Endodermal cell (in vitro differentiated cells): ENCODE measurements at regions not wholly inside any gene's neighbourhood (a gene's known extent, or its start where the extent isn't known, plus 50 kb on each side); places are given as distances from the start of the nearest gene placed in this dataset.

Experiments used
- DNase-seq: peaks from one replicate; pipeline ENCODE4 v3.0.0-alpha.2; 2017
- H3K27ac ChIP-seq: 2 replicates; pipeline ENCODE4 v1.5.1; 2013; ENCODE audit warnings: mild to moderate bottlenecking, low read depth, low read length, moderate library complexity
- H3K27me3 ChIP-seq: 2 replicates; pipeline ENCODE4 v1.6.1; 2013; ENCODE audit warnings: mild to moderate bottlenecking, low read length, moderate library complexity; ENCODE audit not compliant: insufficient read depth, control insufficient read depth, poor library complexity, severe bottlenecking
- H3K36me3 ChIP-seq: 2 replicates; pipeline ENCODE4 v1.7.0; 2013; ENCODE audit warnings: mild to moderate bottlenecking, low read length, moderate library complexity; ENCODE audit not compliant: control insufficient read depth, insufficient read depth
- H3K4me1 ChIP-seq: one replicate; pipeline ENCODE4 v1.7.0; 2013; ENCODE audit warnings: low read length; ENCODE audit not compliant: control insufficient read depth, insufficient read depth
- H3K4me3 ChIP-seq: 2 replicates; pipeline ENCODE4 v1.5.1; 2013; ENCODE audit warnings: mild to moderate bottlenecking, low read length, moderate library complexity
- H3K9ac ChIP-seq: 2 replicates; pipeline ENCODE4 v1.6.1; 2013; ENCODE audit warnings: mild to moderate bottlenecking, low read length, moderate library complexity; ENCODE audit not compliant: poor library complexity, severe bottlenecking; ENCODE audit errors: extremely low read depth
- H3K9me3 ChIP-seq: 2 replicates; pipeline ENCODE4 v1.6.1; 2013; ENCODE audit warnings: mild to moderate bottlenecking, low read length, moderate library complexity; ENCODE audit not compliant: control insufficient read depth
- H3K27ac Mint-ChIP-seq: 2 replicates; pipeline ENCODE4 v1.8.0; 2020; ENCODE audit warnings: mixed read lengths
- H3K27me3 Mint-ChIP-seq: 2 replicates; pipeline ENCODE4 v1.8.0; 2021; ENCODE audit warnings: mild to moderate bottlenecking, mixed read lengths; ENCODE audit not compliant: insufficient read depth
- H3K36me3 Mint-ChIP-seq: 2 replicates; pipeline ENCODE4 v1.8.0; 2020; ENCODE audit warnings: low read depth, mixed read lengths
- H3K4me1 Mint-ChIP-seq: 2 replicates; pipeline ENCODE4 v1.8.0; 2020; ENCODE audit warnings: mixed read lengths
- H3K4me3 Mint-ChIP-seq: 2 replicates; pipeline ENCODE4 v1.8.0; 2020; ENCODE audit warnings: mild to moderate bottlenecking, moderate library complexity, mixed read lengths
- H3K9me3 Mint-ChIP-seq: 2 replicates; pipeline ENCODE4 v1.8.0; 2020; ENCODE audit warnings: mild to moderate bottlenecking, mixed read lengths
- CTCF ChIP-seq: fragments of 200-600 bp; sonication (generic); conservative IDR thresholded peaks from 2 replicates; pipeline ENCODE4 v1.5.0; 2021; ENCODE audit warnings: antibody characterized with exemption, mild to moderate bottlenecking
- WGBS, 2 experiments: methylation state at CpG; one replicate each; pipeline versions ENCODE4 v1.1.5 to v1.1.7; 2013; ENCODE audit warnings: missing lambda C conversion rate in 2 of 2, mixed read lengths in 1 of 2; ENCODE audit not compliant: insufficient coverage in 1 of 2, insufficient read length in 1 of 2; 5-methylcytosine and 5-hydroxymethylcytosine counted together

- Mint-ChIP-seq H3K36me3 (peaks cover 8% of the 10 kb centered on the region), H3K27ac (peak overlapping the region; percentile 23), H3K4me3 (no peak overlapping the region), H3K9me3 (no peaks in the 10 kb centered on the region), H3K27me3 (no peaks in the 10 kb centered on the region), H3K4me1 (peaks cover 4% of the 10 kb centered on the region)
- TF ChIP-seq CTCF = no peak
- Histone ChIP-seq H3K27ac (peak overlapping the region; percentile 44), H3K9ac (no peak overlapping the region), H3K27me3 (no peaks in the 10 kb centered on the region), H3K36me3 (no peaks in the 10 kb centered on the region), H3K4me1 (peaks cover 15% of the 10 kb centered on the region), H3K9me3 (no peaks in the 10 kb centered on the region), H3K4me3 (no peak overlapping the region)
- DNase-seq = no peak
- WGBS, 2 experiments = 89 to 98% methylated on average over 5 to 9 of the region's 9 CpGs
These were observed 53.4 kb upstream of the STXBP1 start for GRCh38 chr9:127558581-127559246.

GRCh38 chr9:127559247-127559680 lies 52.8 kb upstream of the STXBP1 start:
- Mint-ChIP-seq H3K4me3 (no peak overlapping the region), H3K36me3 (peaks cover 8% of the 10 kb centered on the region), H3K27ac (no peak overlapping the region), H3K9me3 (no peaks in the 10 kb centered on the region), H3K4me1 (peaks cover 4% of the 10 kb centered on the region), H3K27me3 (no peaks in the 10 kb centered on the region)
- Histone ChIP-seq H3K36me3 (no peaks in the 10 kb centered on the region), H3K27ac (no peak overlapping the region), H3K9ac (no peak overlapping the region), H3K9me3 (no peaks in the 10 kb centered on the region), H3K27me3 (no peaks in the 10 kb centered on the region), H3K4me3 (no peak overlapping the region), H3K4me1 (peaks cover 15% of the 10 kb centered on the region)
- no peak for TF ChIP-seq CTCF
- no peak for DNase-seq
- WGBS, 2 experiments = 89 to 94% methylated on average over 5 of the region's 5 CpGs

- peaks cover 9% of the 10 kb centered on the region for H3K4me1 ChIP-seq
- peaks cover 15% of the 10 kb centered on the region for H3K36me3 Mint-ChIP-seq
- H3K9me3 ChIP-seq = no peaks in the 10 kb centered on the region
- peak overlapping the region; percentile 52 for H3K27ac Mint-ChIP-seq
- H3K27ac ChIP-seq = no peak overlapping the region
- no peaks in the 10 kb centered on the region for H3K27me3 ChIP-seq
- H3K27me3 Mint-ChIP-seq = no peaks in the 10 kb centered on the region
- H3K4me1 Mint-ChIP-seq = peaks cover 4% of the 10 kb centered on the region
- no peaks in the 10 kb centered on the region for H3K9me3 Mint-ChIP-seq
- H3K4me3 ChIP-seq = no peak overlapping the region
- no peak overlapping the region for H3K9ac ChIP-seq
- no peaks in the 10 kb centered on the region for H3K36me3 ChIP-seq
- H3K4me3 Mint-ChIP-seq = no peak overlapping the region
- TF ChIP-seq CTCF = no peak
- WGBS, 2 experiments = 56 to 69% methylated on average over 9 to 17 of the region's 17 CpGs
- DNase-seq = peak; percentile 88
These were observed 50.4 kb upstream of the STXBP1 start for GRCh38 chr9:127561491-127562278.
